Stomach (tissue), 4 donors: ENCODE measurements at regions not wholly inside any gene's neighbourhood (a gene's known extent, or its start where the extent isn't known, plus 50 kb on each side); places are given as distances from the start of the nearest gene placed in this dataset.
A peak's percentile ranks its signal among the peaks of the same experiment; 100 is the strongest.

ENCODE experiments used
- CTCF ChIP-seq, 7 experiments: fragments of 450-650 bp in 4 of 7; fragments of 200-600 bp in 3 of 7; sonication (generic) in 3 of 7; IDR thresholded peaks; one replicate each; pipeline ENCODE4 v1.5.1; 2016 to 2019; ENCODE audit warnings: antibody characterized with exemption in 7 of 7, control low read depth in 2 of 7, mild to moderate bottlenecking in 1 of 7
- EP300 ChIP-seq: sonication (generic); formaldehyde crosslinking; IDR thresholded peaks from one replicate; pipeline ENCODE4 v1.6.1; 2017; ENCODE audit warnings: antibody characterized with exemption
- POLR2A ChIP-seq, 4 donors: fragments of 450-650 bp; IDR thresholded peaks; one replicate each; pipeline ENCODE4 v1.6.1; 2016; ENCODE audit warnings: antibody characterized with exemption in 4 of 4, control low read depth in 2 of 4, mild to moderate bottlenecking in 1 of 4, moderate library complexity in 1 of 4

DNA sequence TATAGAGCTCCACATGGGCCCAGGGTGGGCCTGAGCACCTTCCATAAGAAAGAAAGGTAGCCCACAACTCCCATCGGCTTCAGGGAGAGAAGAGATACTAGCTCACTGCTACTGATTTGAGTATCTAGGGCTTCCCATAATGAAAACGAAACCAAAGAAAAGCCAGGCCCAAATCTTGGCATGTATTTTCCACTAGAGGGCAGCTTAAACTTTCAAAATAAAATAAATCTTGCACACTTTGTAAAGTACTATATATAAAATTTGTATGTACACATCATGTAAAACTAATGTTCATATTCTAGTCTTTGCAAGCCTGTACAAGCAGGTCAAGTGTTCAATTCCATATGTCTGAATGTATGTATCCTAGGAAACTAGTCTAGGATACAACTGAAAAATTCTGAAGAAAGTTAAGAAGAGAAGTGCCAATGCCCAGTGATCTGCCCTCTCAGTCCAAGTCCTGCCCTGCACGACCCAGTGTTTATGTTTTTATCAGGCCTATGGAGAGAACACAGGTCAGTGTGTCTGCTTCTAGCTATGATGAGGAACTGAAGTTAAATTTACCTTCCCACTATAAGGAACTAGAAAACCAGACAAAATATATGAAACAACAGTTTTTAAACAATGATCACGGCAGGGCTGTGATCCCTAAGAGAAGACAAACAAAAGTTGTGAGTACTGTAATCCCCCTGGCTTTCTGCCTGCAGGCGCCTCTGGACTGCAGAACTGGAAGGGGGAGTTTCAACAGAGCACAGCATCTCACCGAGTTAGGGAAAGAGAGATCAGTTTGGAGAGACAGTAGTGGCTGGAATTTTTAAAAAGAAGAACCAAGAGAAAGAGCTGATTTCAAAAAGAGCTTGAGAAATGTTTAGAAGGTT is 475.7 kb downstream of the UQCRFS1 start:
- TF ChIP-seq CTCF (IDR thresholded peaks at IDR 0.05) = peak in 5 of 7 experiments; percentile 13 to 54 (median 51)
- TF ChIP-seq EP300 = no peak
- TF ChIP-seq POLR2A (IDR thresholded peaks at IDR 0.05) = no peak
